SK-N-SH (cell line): ENCODE measurements at regions not wholly inside any gene's neighbourhood (a gene's known extent, or its start where the extent isn't known, plus 50 kb on each side); places are given as distances from the start of the nearest gene placed in this dataset.

Experiments
- CTCF ChIA-PET: fragments of 300-600, 350-600 bp; formaldehyde crosslinking; extraction: SDS; loops from one replicate; lab custom pipeline; 2021; lab: Yijun Ruan, JAX
- POLR2A ChIA-PET: fragments of 350-600 bp; sonication (Branson Sonifier 250); formaldehyde crosslinking; extraction: SDS; loops from one replicate; lab custom pipeline; 2020; ENCODE audit warnings: antibody characterized with exemption, inconsistent platforms; lab: Yijun Ruan, JAX
- DNase-seq: peaks from one replicate; pipeline ENCODE4 v3.0.0; 2012
- H2AFZ ChIP-seq: fragments of 200-600 bp; sonication (generic); 2 replicates; pipeline ENCODE4 v1.8.1; 2016; ENCODE audit warnings: antibody characterized with exemption, mild to moderate bottlenecking, low read depth
- H3F3A ChIP-seq: fragments of 200-600 bp; sonication (generic); replicated peaks from 2 replicates; pipeline ENCODE3; 2016; ENCODE audit warnings: antibody characterized with exemption, mild to moderate bottlenecking; ENCODE audit not compliant: insufficient read depth
- H3K27ac ChIP-seq, 2 experiments: fragments of 200-500 bp in 1 of 2; fragments of 200-600 bp in 1 of 2; sonication (Bioruptor generic) in 1 of 2; sonication (generic), shearing (Covaris generic) in 1 of 2; 2 replicates each; pipeline versions ENCODE4 v1.5.1 to v1.6.1; 2014 to 2016; ENCODE audit warnings: low read depth in 2 of 2, inconsistent platforms in 1 of 2, low read length in 1 of 2, mild to moderate bottlenecking in 1 of 2, mixed read lengths in 1 of 2
- H3K27me3 ChIP-seq: fragments of 200-600 bp; sonication (generic), shearing (Covaris generic); 2 replicates; pipeline ENCODE4 v1.6.1; 2016; ENCODE audit warnings: mixed run types; ENCODE audit not compliant: insufficient read depth
- H3K36me3 ChIP-seq, 2 experiments: fragments of 200-500 bp in 1 of 2; fragments of 200-600 bp in 1 of 2; sonication (Bioruptor generic) in 1 of 2; sonication (generic) in 1 of 2; replicated peaks in 1 of 2; 2 replicates each; pipeline versions ENCODE3 to v1.5.1; 2014 to 2016; ENCODE audit warnings: low read length in 1 of 2, mild to moderate bottlenecking in 1 of 2; ENCODE audit not compliant: insufficient read depth in 2 of 2, control insufficient read depth in 1 of 2
- H3K4me1 ChIP-seq, 2 experiments: fragments of 200-500 bp in 1 of 2; fragments of 200-600 bp in 1 of 2; sonication (Bioruptor generic) in 1 of 2; sonication (generic), shearing (Covaris generic) in 1 of 2; 2 replicates each; pipeline versions ENCODE4 v1.5.1 to v1.6.1; 2014 to 2016; ENCODE audit warnings: low read depth in 1 of 2, low read length in 1 of 2, mixed run types in 1 of 2; ENCODE audit not compliant: insufficient read depth in 2 of 2, control insufficient read depth in 1 of 2
- H3K4me2 ChIP-seq: fragments of 200-600 bp; sonication (generic), shearing (Covaris generic); 2 replicates; pipeline ENCODE4 v1.6.1; 2017; ENCODE audit warnings: mixed run types
- H3K4me3 ChIP-seq, 2 experiments: fragments of 200-500 bp in 1 of 2; fragments of 200-600 bp in 1 of 2; sonication (Bioruptor generic) in 1 of 2; sonication (generic), shearing (Covaris generic) in 1 of 2; 2 replicates each; pipeline versions ENCODE4 v1.5.1 to v1.8.1; 2014 to 2016; ENCODE audit warnings: low read depth in 2 of 2, inconsistent platforms in 1 of 2, low read length in 1 of 2, mild to moderate bottlenecking in 1 of 2, mixed read lengths in 1 of 2, moderate library complexity in 1 of 2
- H3K79me2 ChIP-seq: fragments of 200-600 bp; sonication (generic); 2 replicates; pipeline ENCODE4 v1.8.1; 2017; ENCODE audit warnings: mild to moderate bottlenecking; ENCODE audit not compliant: insufficient read depth
- H3K9ac ChIP-seq: fragments of 200-600 bp; sonication (generic); 2 replicates; pipeline ENCODE4 v1.6.1; 2017; ENCODE audit warnings: mixed run types
- H3K9me2 ChIP-seq: fragments of 200-600 bp; sonication (generic); 2 replicates; pipeline ENCODE4 v1.6.1; 2017; ENCODE audit warnings: mixed run types
- H3K9me3 ChIP-seq: fragments of 200-600 bp; sonication (generic); 2 replicates; pipeline ENCODE4 v1.6.1; 2017; ENCODE audit warnings: mixed run types, mild to moderate bottlenecking, moderate library complexity
- H4K20me1 ChIP-seq: fragments of 200-600 bp; sonication (generic); 2 replicates; pipeline ENCODE4 v1.6.1; 2017; ENCODE audit warnings: mild to moderate bottlenecking, mixed run types; ENCODE audit not compliant: insufficient read depth
- EZH2phosphoT487 ChIP-seq: fragments of 200-600 bp; sonication (generic); IDR thresholded peaks from 2 replicates; pipeline ENCODE4 v1.6.1; 2017; ENCODE audit warnings: low read depth, mixed run types, mild to moderate bottlenecking, antibody characterized with exemption, moderate library complexity, borderline replicate concordance
- FOSL2 ChIP-seq: IDR thresholded peaks from 2 replicates; pipeline ENCODE4 v1.4.0; 2012; ENCODE audit warnings: low read depth, mild to moderate bottlenecking, moderate library complexity, borderline replicate concordance
- FOXJ3 ChIP-seq: sonication (generic); formaldehyde crosslinking; IDR thresholded peaks from 2 replicates; pipeline ENCODE4 v1.5.1; 2020; ENCODE audit warnings: mild to moderate bottlenecking, missing genetic modification reagents
- FOXM1 ChIP-seq: IDR thresholded peaks from 2 replicates; pipeline ENCODE4 v1.4.0; 2012; ENCODE audit warnings: low read depth, mild to moderate bottlenecking
- GABPA ChIP-seq: IDR thresholded peaks from 2 replicates; pipeline ENCODE4 v1.4.0; 2012; ENCODE audit warnings: low read depth, mild to moderate bottlenecking
- GATA2 ChIP-seq: sonication (generic); formaldehyde crosslinking; IDR thresholded peaks from 2 replicates; pipeline ENCODE4 v1.5.0; 2020; ENCODE audit warnings: mild to moderate bottlenecking, missing genetic modification reagents
- NRF1 ChIP-seq: IDR thresholded peaks from 2 replicates; pipeline ENCODE4 v1.6.1; 2012; ENCODE audit warnings: low read depth, mild to moderate bottlenecking, low read length
- RAD21 ChIP-seq: IDR thresholded peaks from 2 replicates; pipeline ENCODE4 v1.6.1; 2012; ENCODE audit warnings: mild to moderate bottlenecking, low read length
- RCOR1 ChIP-seq: fragments of 150-350 bp; IDR thresholded peaks from 2 replicates; pipeline ENCODE4 v1.6.1; 2017; ENCODE audit warnings: antibody characterized with exemption, low read length
- RFX5 ChIP-seq: IDR thresholded peaks from 2 replicates; pipeline ENCODE4 v1.6.1; 2012; ENCODE audit warnings: mild to moderate bottlenecking, improper control_type of control experiment, low read length
- RXRA ChIP-seq: IDR thresholded peaks from 2 replicates; pipeline ENCODE4 v1.4.0; 2012; ENCODE audit warnings: low read depth, mild to moderate bottlenecking, borderline replicate concordance
- SMC3 ChIP-seq: IDR thresholded peaks from 2 replicates; pipeline ENCODE4 v1.6.1; 2012; ENCODE audit warnings: low read depth, low read length, improper control_type of control experiment
- TCF12 ChIP-seq: IDR thresholded peaks from 2 replicates; pipeline ENCODE4 v1.4.0; 2012
- TEAD4 ChIP-seq: IDR thresholded peaks from 2 replicates; pipeline ENCODE4 v1.4.0; 2012; ENCODE audit warnings: mild to moderate bottlenecking, borderline replicate concordance; ENCODE audit not compliant: insufficient read depth
- WGBS: methylation state at CpG from one replicate; pipeline ENCODE4 v1.1.6; 2017; ENCODE audit warnings: low lambda C conversion rate; 5-methylcytosine and 5-hydroxymethylcytosine counted together
- TF ChIP-seq, protein P1 (sequence below): fragments of 150-350 bp; IDR thresholded peaks from 2 replicates; pipeline ENCODE4 v1.6.1; 2017; ENCODE audit warnings: antibody characterized with exemption, low read length, low read depth, borderline replicate concordance
- TF ChIP-seq, protein P2 (sequence below): IDR thresholded peaks from 2 replicates; pipeline ENCODE4 v1.4.0; 2012; ENCODE audit warnings: low read depth
- TF ChIP-seq, protein P3 (sequence below): fragments of 200-600 bp; sonication (generic); IDR thresholded peaks from 2 replicates; pipeline ENCODE4 v1.6.1; 2017; ENCODE audit warnings: antibody characterized with exemption, mild to moderate bottlenecking, moderate library complexity
- TF ChIP-seq, protein P4 (sequence below): IDR thresholded peaks from 2 replicates; pipeline ENCODE4 v1.4.0; 2012; ENCODE audit warnings: low read depth, borderline replicate concordance

DNA sequence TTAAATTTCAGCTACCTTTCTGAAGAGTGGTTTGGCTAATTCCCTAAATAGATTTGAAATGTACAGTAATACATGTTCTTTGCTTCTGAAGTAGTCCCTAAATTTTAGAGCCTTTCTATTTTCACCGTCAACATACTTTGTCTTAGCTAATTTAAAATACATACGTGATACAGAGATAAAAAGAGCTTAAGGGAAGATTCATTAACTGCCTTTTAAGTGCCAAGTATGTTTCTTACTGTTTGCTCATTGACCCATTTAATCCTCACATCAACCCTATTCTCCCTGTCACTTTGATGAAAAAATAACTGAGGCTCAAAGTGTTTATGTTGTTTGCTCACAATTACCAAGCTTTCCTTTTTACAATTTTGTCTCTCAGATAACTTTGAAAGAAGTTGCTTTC lies 118.6 kb upstream of the CDH7 start:
- Histone ChIP-seq H3K4me3 (no peak overlapping the region), H4K20me1 (no peaks in the 10 kb centered on the region), H3K27ac (no peak overlapping the region), H3K9me3 (no peaks in the 10 kb centered on the region), H3K27me3 (no peaks in the 10 kb centered on the region), H3F3A (no peaks in the 10 kb centered on the region), H3K4me1 (no peaks in the 10 kb centered on the region), H3K79me2 (no peaks in the 10 kb centered on the region), H3K9ac (no peak overlapping the region), H3K36me3 (no peaks in the 10 kb centered on the region), H3K9me2 (no peaks in the 10 kb centered on the region), H2AFZ (no peak overlapping the region), H3K4me2 (no peak overlapping the region)
- ChIA-PET CTCF (interaction anchor here (1.3 kb wide), 1 partner anchor 9 kb away, joined by 3 read pairs; no protein-coding TSS in a partner anchor), POLR2A (no interaction called here)
- WGBS, result 40% methylated on average over 2 of the region's 2 CpGs
- TF ChIP-seq RAD21 (no peak), FOXJ3 (no peak), SMC3 (no peak), GABPA (no peak), RFX5 (no peak), RXRA (no peak), TCF12 (no peak), TEAD4 (no peak)
- TF ChIP-seq, protein P1, sequence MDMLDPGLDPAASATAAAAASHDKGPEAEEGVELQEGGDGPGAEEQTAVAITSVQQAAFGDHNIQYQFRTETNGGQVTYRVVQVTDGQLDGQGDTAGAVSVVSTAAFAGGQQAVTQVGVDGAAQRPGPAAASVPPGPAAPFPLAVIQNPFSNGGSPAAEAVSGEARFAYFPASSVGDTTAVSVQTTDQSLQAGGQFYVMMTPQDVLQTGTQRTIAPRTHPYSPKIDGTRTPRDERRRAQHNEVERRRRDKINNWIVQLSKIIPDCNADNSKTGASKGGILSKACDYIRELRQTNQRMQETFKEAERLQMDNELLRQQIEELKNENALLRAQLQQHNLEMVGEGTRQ, result no peak
- TF ChIP-seq, protein P2, sequence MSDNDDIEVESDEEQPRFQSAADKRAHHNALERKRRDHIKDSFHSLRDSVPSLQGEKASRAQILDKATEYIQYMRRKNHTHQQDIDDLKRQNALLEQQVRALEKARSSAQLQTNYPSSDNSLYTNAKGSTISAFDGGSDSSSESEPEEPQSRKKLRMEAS, result no peak
- TF ChIP-seq, protein P3, sequence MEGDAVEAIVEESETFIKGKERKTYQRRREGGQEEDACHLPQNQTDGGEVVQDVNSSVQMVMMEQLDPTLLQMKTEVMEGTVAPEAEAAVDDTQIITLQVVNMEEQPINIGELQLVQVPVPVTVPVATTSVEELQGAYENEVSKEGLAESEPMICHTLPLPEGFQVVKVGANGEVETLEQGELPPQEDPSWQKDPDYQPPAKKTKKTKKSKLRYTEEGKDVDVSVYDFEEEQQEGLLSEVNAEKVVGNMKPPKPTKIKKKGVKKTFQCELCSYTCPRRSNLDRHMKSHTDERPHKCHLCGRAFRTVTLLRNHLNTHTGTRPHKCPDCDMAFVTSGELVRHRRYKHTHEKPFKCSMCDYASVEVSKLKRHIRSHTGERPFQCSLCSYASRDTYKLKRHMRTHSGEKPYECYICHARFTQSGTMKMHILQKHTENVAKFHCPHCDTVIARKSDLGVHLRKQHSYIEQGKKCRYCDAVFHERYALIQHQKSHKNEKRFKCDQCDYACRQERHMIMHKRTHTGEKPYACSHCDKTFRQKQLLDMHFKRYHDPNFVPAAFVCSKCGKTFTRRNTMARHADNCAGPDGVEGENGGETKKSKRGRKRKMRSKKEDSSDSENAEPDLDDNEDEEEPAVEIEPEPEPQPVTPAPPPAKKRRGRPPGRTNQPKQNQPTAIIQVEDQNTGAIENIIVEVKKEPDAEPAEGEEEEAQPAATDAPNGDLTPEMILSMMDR, result no peak
- no peak for DNase-seq

DNA sequence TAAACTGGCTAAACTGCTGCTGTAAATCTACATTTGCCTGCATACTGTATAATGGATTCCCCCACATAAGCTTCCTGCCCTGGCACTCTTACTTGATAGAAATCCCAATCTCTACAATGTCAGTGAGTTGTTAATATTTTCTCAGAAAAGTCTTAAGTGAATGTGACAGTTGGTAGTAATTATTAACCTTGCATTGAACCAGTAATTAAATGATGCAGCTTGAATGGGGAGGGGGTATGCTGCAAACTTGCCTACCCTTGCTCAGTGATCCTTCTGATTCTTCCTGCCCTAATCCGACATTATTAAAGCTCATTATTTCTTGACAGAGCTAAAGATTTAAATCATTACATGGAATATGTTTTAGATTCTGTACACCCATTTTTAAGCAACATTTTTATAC lies 119.0 kb upstream of the CDH7 start:
- no peak for DNase-seq
- H3K36me3 ChIP-seq, result no peaks in the 10 kb centered on the region
- ChIA-PET CTCF (interaction anchor here (1.3 kb wide), 1 partner anchor 8 kb away, joined by 3 read pairs; no protein-coding TSS in a partner anchor), POLR2A (no interaction called here)
- WGBS, result 8% methylated on average over 1 of the region's 1 CpG
- H3K9me2 ChIP-seq, result no peaks in the 10 kb centered on the region
- H3K4me2 ChIP-seq, result no peak overlapping the region
- H4K20me1 ChIP-seq, result no peaks in the 10 kb centered on the region
- H3K79me2 ChIP-seq, result no peaks in the 10 kb centered on the region
- H3K4me3 ChIP-seq, result no peak overlapping the region
- H3F3A ChIP-seq, result no peaks in the 10 kb centered on the region
- H3K9me3 ChIP-seq, result no peaks in the 10 kb centered on the region
- no peak overlapping the region for H2AFZ ChIP-seq
- no peaks in the 10 kb centered on the region for H3K27me3 ChIP-seq
- no peak overlapping the region for H3K27ac ChIP-seq
- H3K9ac ChIP-seq, result no peak overlapping the region
- TF ChIP-seq RFX5, result no peak
- TF ChIP-seq RAD21, result no peak
- TF ChIP-seq FOXM1, result no peak
- no peak for TF ChIP-seq RCOR1
- TF ChIP-seq, protein P1, result no peak
- TF ChIP-seq, protein P4, sequence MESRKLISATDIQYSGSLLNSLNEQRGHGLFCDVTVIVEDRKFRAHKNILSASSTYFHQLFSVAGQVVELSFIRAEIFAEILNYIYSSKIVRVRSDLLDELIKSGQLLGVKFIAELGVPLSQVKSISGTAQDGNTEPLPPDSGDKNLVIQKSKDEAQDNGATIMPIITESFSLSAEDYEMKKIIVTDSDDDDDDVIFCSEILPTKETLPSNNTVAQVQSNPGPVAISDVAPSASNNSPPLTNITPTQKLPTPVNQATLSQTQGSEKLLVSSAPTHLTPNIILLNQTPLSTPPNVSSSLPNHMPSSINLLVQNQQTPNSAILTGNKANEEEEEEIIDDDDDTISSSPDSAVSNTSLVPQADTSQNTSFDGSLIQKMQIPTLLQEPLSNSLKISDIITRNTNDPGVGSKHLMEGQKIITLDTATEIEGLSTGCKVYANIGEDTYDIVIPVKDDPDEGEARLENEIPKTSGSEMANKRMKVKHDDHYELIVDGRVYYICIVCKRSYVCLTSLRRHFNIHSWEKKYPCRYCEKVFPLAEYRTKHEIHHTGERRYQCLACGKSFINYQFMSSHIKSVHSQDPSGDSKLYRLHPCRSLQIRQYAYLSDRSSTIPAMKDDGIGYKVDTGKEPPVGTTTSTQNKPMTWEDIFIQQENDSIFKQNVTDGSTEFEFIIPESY, result no peak
- TF ChIP-seq FOSL2, result no peak
- no peak for TF ChIP-seq NRF1
- no peak for TF ChIP-seq GATA2 (CRISPR knock-in tag)
- no peak for TF ChIP-seq RXRA
- TF ChIP-seq EZH2phosphoT487, result no peak
- H3K4me1 ChIP-seq, result no peaks in the 10 kb centered on the region
